ENCODE measurements at regions not wholly inside any gene's neighbourhood (a gene's known extent, or its start where the extent isn't known, plus 50 kb on each side); places are given as distances from the start of the nearest gene placed in this dataset.
A peak's percentile ranks its signal among the peaks of the same experiment; 100 is the strongest.

DNA sequence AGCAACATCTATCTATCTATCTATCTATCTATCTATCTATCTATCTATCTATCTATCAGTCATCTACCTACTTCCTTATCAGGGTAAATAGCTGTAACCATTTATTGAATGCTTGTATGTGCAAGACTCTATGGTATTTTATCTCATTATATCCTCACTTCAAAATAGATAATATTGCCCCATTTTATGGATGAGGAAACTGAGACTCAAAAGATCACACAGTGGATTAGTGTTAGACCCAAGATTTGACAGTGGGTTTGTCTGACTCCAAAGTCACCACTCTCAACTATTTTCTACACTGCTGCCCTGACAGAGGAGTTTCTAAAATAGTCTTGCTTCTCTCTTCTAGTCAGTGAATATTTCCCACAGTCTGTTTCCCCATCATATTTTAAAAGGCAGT is 94.3 kb upstream of the NR3C1 start:
- H3K36me3 ChIP-seq (ENCODE audit: low read depth) = no peaks in the 10 kb centered on the region
- no peak overlapping the region for H3K4me3 ChIP-seq
- H3K79me2 ChIP-seq (ENCODE audit: low read depth) = no peaks in the 10 kb centered on the region
- peaks cover 34% of the 10 kb centered on the region for H3K4me1 ChIP-seq (replicated peaks; ENCODE audit: insufficient read depth)
- no peaks in the 10 kb centered on the region for H3K9me3 ChIP-seq (ENCODE audit: insufficient read depth, low read depth)
- H3K4me2 ChIP-seq = no peak overlapping the region
- BruUV-seq (replicated peaks) = no TSS peak
- no peak overlapping the region for H3K27ac ChIP-seq
- no peak overlapping the region for H2AFZ ChIP-seq
- intact Hi-C loops (cut with micrococcal nuclease; ENCODE audit: unreplicated experiment) = no loop called here
- DNase-seq = no peak
- ChIA-PET POLR2A (ENCODE audit: unreplicated experiment) (no interaction called here), CTCF (no interaction called here)
- no peaks in the 10 kb centered on the region for H4K20me1 ChIP-seq (ENCODE audit: insufficient read depth)
- no peaks in the 10 kb centered on the region for H3K9me2 ChIP-seq (ENCODE audit: insufficient read depth)
- TF ChIP-seq, protein P1, sequence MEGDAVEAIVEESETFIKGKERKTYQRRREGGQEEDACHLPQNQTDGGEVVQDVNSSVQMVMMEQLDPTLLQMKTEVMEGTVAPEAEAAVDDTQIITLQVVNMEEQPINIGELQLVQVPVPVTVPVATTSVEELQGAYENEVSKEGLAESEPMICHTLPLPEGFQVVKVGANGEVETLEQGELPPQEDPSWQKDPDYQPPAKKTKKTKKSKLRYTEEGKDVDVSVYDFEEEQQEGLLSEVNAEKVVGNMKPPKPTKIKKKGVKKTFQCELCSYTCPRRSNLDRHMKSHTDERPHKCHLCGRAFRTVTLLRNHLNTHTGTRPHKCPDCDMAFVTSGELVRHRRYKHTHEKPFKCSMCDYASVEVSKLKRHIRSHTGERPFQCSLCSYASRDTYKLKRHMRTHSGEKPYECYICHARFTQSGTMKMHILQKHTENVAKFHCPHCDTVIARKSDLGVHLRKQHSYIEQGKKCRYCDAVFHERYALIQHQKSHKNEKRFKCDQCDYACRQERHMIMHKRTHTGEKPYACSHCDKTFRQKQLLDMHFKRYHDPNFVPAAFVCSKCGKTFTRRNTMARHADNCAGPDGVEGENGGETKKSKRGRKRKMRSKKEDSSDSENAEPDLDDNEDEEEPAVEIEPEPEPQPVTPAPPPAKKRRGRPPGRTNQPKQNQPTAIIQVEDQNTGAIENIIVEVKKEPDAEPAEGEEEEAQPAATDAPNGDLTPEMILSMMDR (conservative IDR thresholded peaks at IDR 0.05) = no peak
- no peak for TF ChIP-seq EZH2 (IDR thresholded peaks at IDR 0.05; ENCODE audit: low read depth)
- H3F3A ChIP-seq (ENCODE audit: insufficient read depth, low read depth) = peaks cover 20% of the 10 kb centered on the region; the same call in 1 of the 2 replicates
- H3K27me3 ChIP-seq (ENCODE audit: insufficient read depth, low read depth) = no peaks in the 10 kb centered on the region

DNA sequence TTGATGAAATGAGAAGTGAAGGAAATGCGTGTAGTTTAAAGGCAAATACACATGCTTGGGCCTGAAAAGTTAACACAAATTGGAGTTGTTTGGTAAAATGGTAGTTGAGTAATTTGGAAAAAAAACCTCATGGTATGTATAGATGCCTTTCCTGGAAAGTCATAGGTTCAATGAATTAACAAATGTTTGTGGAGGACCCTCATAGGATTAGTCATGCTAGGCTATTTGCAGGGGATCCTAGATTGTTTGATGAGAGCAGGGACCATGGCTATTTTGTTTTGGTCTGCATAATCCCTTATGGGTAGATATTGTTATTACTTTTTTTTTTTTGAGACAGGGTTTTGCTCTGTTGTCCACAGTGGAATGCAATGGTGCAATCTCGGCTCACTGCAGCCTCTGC is 93.5 kb upstream of the NR3C1 start:
- ChIA-PET CTCF (no interaction called here), POLR2A (ENCODE audit: unreplicated experiment) (no interaction called here)
- no peaks in the 10 kb centered on the region for H3K79me2 ChIP-seq (ENCODE audit: low read depth)
- H4K20me1 ChIP-seq (ENCODE audit: insufficient read depth) = no peaks in the 10 kb centered on the region
- H3K4me1 ChIP-seq (replicated peaks; ENCODE audit: insufficient read depth) = peaks cover 34% of the 10 kb centered on the region
- H3K36me3 ChIP-seq (ENCODE audit: low read depth) = no peaks in the 10 kb centered on the region
- TF ChIP-seq, protein P1 (conservative IDR thresholded peaks at IDR 0.05) = no peak
- no peak for TF ChIP-seq EZH2 (IDR thresholded peaks at IDR 0.05; ENCODE audit: low read depth)
- H3K27me3 ChIP-seq (ENCODE audit: insufficient read depth, low read depth) = no peaks in the 10 kb centered on the region
- H3K9me2 ChIP-seq (ENCODE audit: insufficient read depth) = no peaks in the 10 kb centered on the region
- H3K4me3 ChIP-seq = no peak overlapping the region
- H3F3A ChIP-seq (ENCODE audit: insufficient read depth, low read depth) = peaks cover 20% of the 10 kb centered on the region; the same call in 1 of the 2 replicates
- BruUV-seq (replicated peaks) = no TSS peak
- no peak overlapping the region for H3K27ac ChIP-seq
- no peak for DNase-seq
- intact Hi-C loops (cut with micrococcal nuclease; ENCODE audit: unreplicated experiment) = no loop called here
- H3K9me3 ChIP-seq (ENCODE audit: insufficient read depth, low read depth) = no peaks in the 10 kb centered on the region; the same call in 1 of the 2 replicates
- no peak overlapping the region for H3K4me2 ChIP-seq
- no peak overlapping the region for H2AFZ ChIP-seq

DNA sequence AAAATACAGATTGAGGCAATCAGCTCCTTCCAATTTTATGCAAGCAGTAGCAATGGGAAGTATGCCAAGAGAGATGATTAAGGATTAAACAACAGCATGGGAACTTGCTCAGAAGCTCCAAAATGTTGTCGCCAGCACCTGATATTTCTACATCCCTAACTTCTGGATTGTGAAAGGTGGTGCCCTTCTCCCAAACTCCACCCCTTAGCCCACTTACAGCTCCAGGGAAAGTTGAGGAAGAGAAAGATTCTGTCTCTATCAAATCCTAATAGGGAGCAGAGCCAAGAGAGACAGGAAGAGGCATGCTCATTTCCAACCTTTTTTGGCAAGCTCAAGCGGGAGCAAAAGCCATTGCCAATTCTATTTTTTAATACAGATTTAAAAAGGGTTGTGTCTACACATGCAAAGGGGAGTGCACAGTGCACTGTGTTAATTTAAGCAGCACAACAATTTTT is 92.4 kb upstream of the NR3C1 start:
- Histone ChIP-seq H3K9me2 (ENCODE audit: insufficient read depth) (no peaks in the 10 kb centered on the region), H3K4me1 (replicated peaks; ENCODE audit: insufficient read depth) (peaks cover 34% of the 10 kb centered on the region), H3K27me3 (ENCODE audit: insufficient read depth, low read depth) (no peaks in the 10 kb centered on the region), H3K4me2 (peak overlapping the region; percentile 69), H3K79me2 (ENCODE audit: low read depth) (no peaks in the 10 kb centered on the region), H3F3A (ENCODE audit: insufficient read depth, low read depth) (peaks cover 20% of the 10 kb centered on the region; the same call in 1 of the 2 replicates), H4K20me1 (ENCODE audit: insufficient read depth) (no peaks in the 10 kb centered on the region), H2AFZ (no peak overlapping the region), H3K27ac (peak overlapping the region; percentile 77), H3K36me3 (ENCODE audit: low read depth) (no peaks in the 10 kb centered on the region), H3K9me3 (ENCODE audit: insufficient read depth, low read depth) (no peaks in the 10 kb centered on the region; the same call in 1 of the 2 replicates), H3K4me3 (no peak overlapping the region)
- CTCF ChIA-PET = no interaction called here
- intact Hi-C loops (cut with micrococcal nuclease; ENCODE audit: unreplicated experiment) = loop anchor here (2.0 kb wide), 1 partner anchor 41 kb away; no protein-coding TSS in a partner anchor
- TF ChIP-seq EZH2 (IDR thresholded peaks at IDR 0.05; ENCODE audit: low read depth) = no peak
- TF ChIP-seq, protein P1 (conservative IDR thresholded peaks at IDR 0.05) = no peak
- no TSS peak for BruUV-seq (replicated peaks)
- DNase-seq = peak in 1 of 2 experiments; percentile 58
- POLR2A ChIA-PET (ENCODE audit: unreplicated experiment) = interaction anchor here (0.7 kb wide), 1 partner anchor 55 kb away, joined by 6 read pairs; no protein-coding TSS in a partner anchor

Measured in PC-9 (cell line).